HEK293 (cell line): ENCODE measurements at regions not wholly inside any gene's neighbourhood (a gene's known extent, or its start where the extent isn't known, plus 50 kb on each side); places are given as distances from the start of the nearest gene placed in this dataset.

Experiments
- CTCF ChIA-PET: fragments of 350-600 bp; formaldehyde crosslinking; extraction: SDS; loops from one replicate; lab custom pipeline; 2021; ENCODE audit warnings: antibody characterized with exemption; lab: Yijun Ruan, JAX
- POLR2A ChIA-PET: fragments of 300-600 bp; formaldehyde crosslinking; extraction: SDS; loops from one replicate; lab custom pipeline; 2020; ENCODE audit warnings: antibody characterized with exemption, inconsistent platforms; lab: Yijun Ruan, JAX
- H3K27ac ChIP-seq: fragments of 200-500 bp; sonication (Bioruptor generic); 2 replicates; pipeline ENCODE4 v1.5.1; 2014; ENCODE audit warnings: low read depth, low read length, control low read depth, inconsistent platforms; ENCODE audit errors: extremely low read depth
- H3K36me3 ChIP-seq, 2 experiments: fragments of 200-500 bp in 1 of 2; sonication (Bioruptor generic) in 1 of 2; 1 replicate in 1 of 2; 2 replicates in 1 of 2; pipeline ENCODE4 v1.5.1; 2014 to 2017; ENCODE audit warnings: inconsistent platforms in 2 of 2, low read length in 2 of 2; ENCODE audit not compliant: control insufficient read depth in 2 of 2, insufficient read depth in 1 of 2
- H3K4me1 ChIP-seq: fragments of 200-500 bp; sonication (Bioruptor generic); 2 replicates; pipeline ENCODE4 v1.5.1; 2014; ENCODE audit warnings: mild to moderate bottlenecking, low read length, inconsistent platforms; ENCODE audit not compliant: control insufficient read depth, insufficient read depth
- H3K4me3 ChIP-seq: 2 replicates; pipeline ENCODE4 v1.5.1; 2011; ENCODE audit warnings: low read depth, mild to moderate bottlenecking, control low read depth, low read length, moderate library complexity
- H3K9me3 ChIP-seq: fragments of 200-500 bp; sonication (Bioruptor generic); 2 replicates; pipeline ENCODE4 v1.5.1; 2014; ENCODE audit warnings: low read depth, low read length, inconsistent platforms; ENCODE audit not compliant: control insufficient read depth, insufficient read depth
- AEBP2 ChIP-seq: fragments of 450-650 bp; formaldehyde crosslinking; IDR thresholded peaks from 2 replicates; pipeline ENCODE4 v1.5.1; 2016; ENCODE audit warnings: missing biosample characterization, missing genetic modification characterization, borderline replicate concordance
- BCL11B ChIP-seq: fragments of 450-650 bp; formaldehyde crosslinking; IDR thresholded peaks from 2 replicates; pipeline ENCODE4 v1.5.1; 2016; ENCODE audit warnings: low read depth, missing biosample characterization, missing genetic modification characterization
- CTCF ChIP-seq: fragments of 450-650 bp; formaldehyde crosslinking; IDR thresholded peaks from 2 replicates; pipeline ENCODE4 v1.5.1; 2016; ENCODE audit warnings: missing biosample characterization, missing genetic modification characterization
- MYNN ChIP-seq: fragments of 450-650 bp; formaldehyde crosslinking; IDR thresholded peaks from 2 replicates; pipeline ENCODE4 v1.5.1; 2016; ENCODE audit warnings: missing biosample characterization, missing genetic modification characterization, borderline replicate concordance
- REPIN1 ChIP-seq: fragments of 450-650 bp; formaldehyde crosslinking; IDR thresholded peaks from 2 replicates; pipeline ENCODE4 v1.5.1; 2017; ENCODE audit warnings: missing biosample characterization, missing genetic modification characterization, low read depth
- ZNF138 ChIP-seq: fragments of 450-650 bp; formaldehyde crosslinking; IDR thresholded peaks from 2 replicates; pipeline ENCODE4 v1.5.1; 2016; ENCODE audit warnings: missing biosample characterization, missing genetic modification characterization, borderline replicate concordance
- ZNF140 ChIP-seq: fragments of 450-650 bp; formaldehyde crosslinking; IDR thresholded peaks from 2 replicates; pipeline ENCODE4 v1.5.1; 2016; ENCODE audit warnings: missing biosample characterization, missing genetic modification characterization
- ZNF146 ChIP-seq: fragments of 450-650 bp; formaldehyde crosslinking; IDR thresholded peaks from 2 replicates; pipeline ENCODE4 v1.5.1; 2016; ENCODE audit warnings: missing biosample characterization, missing genetic modification characterization
- ZNF169 ChIP-seq: fragments of 450-650 bp; formaldehyde crosslinking; IDR thresholded peaks from 2 replicates; pipeline ENCODE4 v1.5.1; 2016; ENCODE audit warnings: missing biosample characterization, missing genetic modification characterization
- ZNF221 ChIP-seq: fragments of 450-650 bp; formaldehyde crosslinking; IDR thresholded peaks from 2 replicates; pipeline ENCODE4 v1.5.1; 2017; ENCODE audit warnings: missing biosample characterization, missing genetic modification characterization, borderline replicate concordance
- ZNF248 ChIP-seq: fragments of 450-650 bp; formaldehyde crosslinking; IDR thresholded peaks from 2 replicates; pipeline ENCODE4 v1.5.1; 2017; ENCODE audit warnings: missing biosample characterization, missing genetic modification characterization
- ZNF280C ChIP-seq: fragments of 450-650 bp; formaldehyde crosslinking; IDR thresholded peaks from 2 replicates; pipeline ENCODE4 v1.5.1; 2016; ENCODE audit warnings: missing biosample characterization, missing genetic modification characterization
- ZNF302 ChIP-seq: fragments of 450-650 bp; formaldehyde crosslinking; IDR thresholded peaks from 2 replicates; pipeline ENCODE4 v1.5.1; 2016; ENCODE audit warnings: missing biosample characterization, missing genetic modification characterization, low read depth
- ZNF341 ChIP-seq: fragments of 450-650 bp; formaldehyde crosslinking; IDR thresholded peaks from 2 replicates; pipeline ENCODE4; 2016; ENCODE audit warnings: low read depth, missing biosample characterization, missing genetic modification characterization
- ZNF514 ChIP-seq: fragments of 450-650 bp; formaldehyde crosslinking; IDR thresholded peaks from 2 replicates; pipeline ENCODE4 v1.5.1; 2016; ENCODE audit warnings: missing biosample characterization, missing genetic modification characterization
- ZNF621 ChIP-seq: fragments of 450-650 bp; formaldehyde crosslinking; IDR thresholded peaks from 2 replicates; pipeline ENCODE4 v1.5.1; 2017; ENCODE audit warnings: missing biosample characterization, missing genetic modification characterization
- ZNF654 ChIP-seq: fragments of 450-650 bp; formaldehyde crosslinking; IDR thresholded peaks from 2 replicates; pipeline ENCODE4 v1.5.1; 2016; ENCODE audit warnings: low read depth, missing biosample characterization, missing genetic modification characterization
- ZSCAN18 ChIP-seq: fragments of 450-650 bp; formaldehyde crosslinking; IDR thresholded peaks from 2 replicates; pipeline ENCODE4 v1.5.1; 2016; ENCODE audit warnings: missing biosample characterization, missing genetic modification characterization
- ZSCAN23 ChIP-seq: fragments of 450-650 bp; formaldehyde crosslinking; IDR thresholded peaks from 2 replicates; pipeline ENCODE4 v1.5.1; 2016; ENCODE audit warnings: missing biosample characterization, missing genetic modification characterization

- no peak for TF ChIP-seq ZSCAN18 (tag by site-specific recombination)
Measured at GRCh38 chr3:31240874-31241273, 291.9 kb upstream of the STT3B start (continued).

GRCh38 chr3:31241533-31241932, 291.2 kb upstream of the STT3B start:
- TF ChIP-seq REPIN1 (tag by site-specific recombination), result no peak
- no peak for TF ChIP-seq ZNF654 (tag by site-specific recombination)
- no peak for TF ChIP-seq MYNN (tag by site-specific recombination)
- no peak for TF ChIP-seq ZNF221 (tag by site-specific recombination)
- no peak for TF ChIP-seq ZNF341 (tag by site-specific recombination)
- TF ChIP-seq AEBP2, result no peak
- TF ChIP-seq ZNF248 (tag by site-specific recombination), result no peak
- TF ChIP-seq ZNF514, result no peak
- TF ChIP-seq ZNF138, result no peak
- no peak for TF ChIP-seq ZNF302
- H3K9me3 ChIP-seq, result no peaks in the 10 kb centered on the region
- H3K27ac ChIP-seq, result no peak overlapping the region
- ChIA-PET CTCF (no interaction called here), POLR2A (no interaction called here)
- no peak overlapping the region for H3K4me3 ChIP-seq
- H3K4me1 ChIP-seq, result no peaks in the 10 kb centered on the region
- H3K36me3 ChIP-seq, result no peaks in the 10 kb centered on the region

- POLR2A ChIA-PET, result no interaction called here
- TF ChIP-seq ZNF140, result no peak
- TF ChIP-seq AEBP2, result no peak
- TF ChIP-seq BCL11B, result no peak
- no peak for TF ChIP-seq ZNF146 (tag by site-specific recombination)
- TF ChIP-seq CTCF (tag by site-specific recombination), result no peak
- no peak for TF ChIP-seq ZNF169 (tag by site-specific recombination)
- TF ChIP-seq ZSCAN23 (tag by site-specific recombination), result no peak
- TF ChIP-seq ZNF621 (tag by site-specific recombination), result no peak
- TF ChIP-seq ZNF280C (tag by site-specific recombination), result no peak
- Histone ChIP-seq H3K36me3 (no peaks in the 10 kb centered on the region), H3K9me3 (no peaks in the 10 kb centered on the region), H3K4me1 (no peaks in the 10 kb centered on the region), H3K4me3 (no peak overlapping the region), H3K27ac (no peak overlapping the region)
- CTCF ChIA-PET, result no interaction called here
Measured at GRCh38 chr3:31242026-31242960, 290.4 kb upstream of the STT3B start.
